Right lobe of liver (tissue), 6 donors: ENCODE measurements at regions not wholly inside any gene's neighbourhood (a gene's known extent, or its start where the extent isn't known, plus 50 kb on each side); places are given as distances from the start of the nearest gene placed in this dataset.

Experiments used
- ATAC-seq, 4 donors: fragments of 200-7000 bp; cut with Tn5 transposase; one replicate each; pipeline ENCODE4 v1.9.1; 2020; ENCODE audit warnings: mild to moderate bottlenecking in 4 of 4, moderate library complexity in 4 of 4
- DNase-seq, 3 donors: peaks; one replicate each; pipeline ENCODE4 v3.0.0-alpha.2; 2020
- H3K27ac ChIP-seq, 3 donors: fragments of 200-600 bp; one replicate each; pipeline ENCODE4 v1.8.0; 2022
- H3K27me3 ChIP-seq, 2 donors: fragments of 200-600 bp; one replicate each; pipeline ENCODE4 v1.8.0; 2022
- H3K36me3 ChIP-seq, 4 donors: fragments of 200-600 bp; sonication (generic) in 1 of 4; one replicate each; pipeline versions ENCODE4 v1.5.1 to v1.8.0; 2017 to 2022; ENCODE audit warnings: control low read depth in 1 of 4
- H3K4me1 ChIP-seq, 4 donors: fragments of 200-600 bp; sonication (generic) in 1 of 4; one replicate each; pipeline versions ENCODE4 v1.5.1 to v1.8.0; 2017 to 2022; ENCODE audit warnings: control low read depth in 1 of 4
- H3K4me3 ChIP-seq, 3 donors: fragments of 200-600 bp; one replicate each; pipeline ENCODE4 v1.8.0; 2022
- H3K9me3 ChIP-seq, 4 donors: fragments of 200-600 bp; sonication (generic) in 1 of 4; one replicate each; pipeline versions ENCODE4 v1.5.1 to v1.8.0; 2017 to 2022; ENCODE audit warnings: control low read depth in 1 of 4
- POLR2A ChIP-seq: fragments of 450-650 bp; IDR thresholded peaks from one replicate; pipeline ENCODE4 v1.6.1; 2017; ENCODE audit warnings: antibody characterized with exemption, mild to moderate bottlenecking
- WGBS: methylation state at CpG from one replicate; pipeline ENCODE4 v1.1.6; 2018; ENCODE audit warnings: low coverage, low lambda C conversion rate; ENCODE audit not compliant: insufficient coverage; ENCODE audit errors: missing lambda C conversion rate; 5-methylcytosine and 5-hydroxymethylcytosine counted together
- intact Hi-C, 2 donors: fragments of 100-400 bp; cut with DNase I; formaldehyde crosslinking; loops; one replicate each; pipeline versions ENCODE4 v1.11.2 to v1.14.1; 2022
- TF ChIP-seq, protein P1 (sequence below), 4 donors: fragments of 200-600 bp in 3 of 4; fragments of 450-650 bp in 1 of 4; IDR thresholded peaks; one replicate each; pipeline versions ENCODE4 v1.5.1 to v1.8.0; 2016 to 2022; ENCODE audit warnings: antibody characterized with exemption in 4 of 4, mild to moderate bottlenecking in 2 of 4
- donor health status: DM: no; HTN: yes; CAD: no.
- donor health status: DM: no; HTN: no; CAD: no.
- donor health status: DM: no; HTN: no; CAD: no.
- donor health status: DM: no; HTN: yes; CAD: no.
- donor health status: DM: no; HTN: yes; CAD: no.

DNA sequence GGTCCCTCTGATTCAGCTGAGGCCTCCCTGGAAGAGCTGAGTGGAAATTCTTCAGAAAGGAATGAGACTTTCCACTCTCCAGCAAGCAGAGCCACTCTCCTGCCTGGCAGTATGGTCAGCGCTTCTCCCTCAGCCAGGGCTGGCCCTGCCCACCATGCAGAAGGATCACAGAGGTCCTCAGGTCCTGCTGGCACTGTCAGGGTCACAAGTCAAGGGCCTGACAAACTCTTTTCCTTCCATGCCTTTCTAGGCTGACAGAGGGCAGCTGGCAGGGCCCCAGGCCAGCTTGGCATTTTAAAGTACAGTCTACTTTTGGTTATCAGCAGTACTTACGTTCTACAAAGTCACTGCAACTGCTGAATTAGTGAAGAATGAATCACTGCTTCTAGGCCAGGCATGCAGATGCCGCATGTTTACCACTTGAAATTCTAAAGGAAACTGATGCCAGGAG is 119.3 kb upstream of the FRMD4A start:
- no peaks in the 10 kb centered on the region for H3K27me3 ChIP-seq
- DNase-seq (no peak), ATAC-seq (no peak)
- H3K36me3 ChIP-seq: no peaks in the 10 kb centered on the region
- intact Hi-C loops: no loop called here
- no peak overlapping the region for H3K4me3 ChIP-seq
- no peaks in the 10 kb centered on the region for H3K9me3 ChIP-seq
- WGBS: 60% methylated on average over 2 of the region's 3 CpGs
- no peaks in the 10 kb centered on the region for H3K4me1 ChIP-seq
- TF ChIP-seq, protein P1, sequence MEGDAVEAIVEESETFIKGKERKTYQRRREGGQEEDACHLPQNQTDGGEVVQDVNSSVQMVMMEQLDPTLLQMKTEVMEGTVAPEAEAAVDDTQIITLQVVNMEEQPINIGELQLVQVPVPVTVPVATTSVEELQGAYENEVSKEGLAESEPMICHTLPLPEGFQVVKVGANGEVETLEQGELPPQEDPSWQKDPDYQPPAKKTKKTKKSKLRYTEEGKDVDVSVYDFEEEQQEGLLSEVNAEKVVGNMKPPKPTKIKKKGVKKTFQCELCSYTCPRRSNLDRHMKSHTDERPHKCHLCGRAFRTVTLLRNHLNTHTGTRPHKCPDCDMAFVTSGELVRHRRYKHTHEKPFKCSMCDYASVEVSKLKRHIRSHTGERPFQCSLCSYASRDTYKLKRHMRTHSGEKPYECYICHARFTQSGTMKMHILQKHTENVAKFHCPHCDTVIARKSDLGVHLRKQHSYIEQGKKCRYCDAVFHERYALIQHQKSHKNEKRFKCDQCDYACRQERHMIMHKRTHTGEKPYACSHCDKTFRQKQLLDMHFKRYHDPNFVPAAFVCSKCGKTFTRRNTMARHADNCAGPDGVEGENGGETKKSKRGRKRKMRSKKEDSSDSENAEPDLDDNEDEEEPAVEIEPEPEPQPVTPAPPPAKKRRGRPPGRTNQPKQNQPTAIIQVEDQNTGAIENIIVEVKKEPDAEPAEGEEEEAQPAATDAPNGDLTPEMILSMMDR (IDR thresholded peaks at IDR 0.05): no peak
- TF ChIP-seq POLR2A: no peak
- no peak overlapping the region for H3K27ac ChIP-seq

DNA sequence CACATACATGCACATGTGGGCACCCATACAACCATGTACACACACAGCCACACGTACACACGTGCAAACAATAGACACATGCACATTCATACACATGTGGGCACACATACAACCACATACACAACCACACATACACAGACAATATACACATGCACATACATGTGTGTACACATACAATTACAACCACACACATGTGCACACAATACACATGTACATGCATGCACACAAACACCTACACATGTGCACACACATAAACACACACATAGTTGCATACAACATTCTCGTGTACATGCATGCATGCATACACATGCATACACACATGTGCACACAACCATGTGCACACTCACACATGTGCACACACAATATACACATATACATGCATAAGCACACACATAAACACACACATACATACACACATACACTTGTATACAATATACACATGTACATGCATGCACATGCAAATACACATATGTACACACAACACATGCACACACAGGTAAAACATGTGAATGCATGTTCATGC is 118.6 kb upstream of the FRMD4A start:
- Histone ChIP-seq H3K36me3 (no peaks in the 10 kb centered on the region), H3K4me1 (no peaks in the 10 kb centered on the region), H3K4me3 (no peak overlapping the region), H3K9me3 (no peaks in the 10 kb centered on the region), H3K27me3 (no peaks in the 10 kb centered on the region), H3K27ac (no peak overlapping the region)
- whole genome bisulfite sequencing: 83% methylated on average over 1 of the region's 3 CpGs
- no peak for DNase-seq
- intact Hi-C loops: no loop called here
- ATAC-seq: no peak
- no peak for TF ChIP-seq POLR2A

DNA sequence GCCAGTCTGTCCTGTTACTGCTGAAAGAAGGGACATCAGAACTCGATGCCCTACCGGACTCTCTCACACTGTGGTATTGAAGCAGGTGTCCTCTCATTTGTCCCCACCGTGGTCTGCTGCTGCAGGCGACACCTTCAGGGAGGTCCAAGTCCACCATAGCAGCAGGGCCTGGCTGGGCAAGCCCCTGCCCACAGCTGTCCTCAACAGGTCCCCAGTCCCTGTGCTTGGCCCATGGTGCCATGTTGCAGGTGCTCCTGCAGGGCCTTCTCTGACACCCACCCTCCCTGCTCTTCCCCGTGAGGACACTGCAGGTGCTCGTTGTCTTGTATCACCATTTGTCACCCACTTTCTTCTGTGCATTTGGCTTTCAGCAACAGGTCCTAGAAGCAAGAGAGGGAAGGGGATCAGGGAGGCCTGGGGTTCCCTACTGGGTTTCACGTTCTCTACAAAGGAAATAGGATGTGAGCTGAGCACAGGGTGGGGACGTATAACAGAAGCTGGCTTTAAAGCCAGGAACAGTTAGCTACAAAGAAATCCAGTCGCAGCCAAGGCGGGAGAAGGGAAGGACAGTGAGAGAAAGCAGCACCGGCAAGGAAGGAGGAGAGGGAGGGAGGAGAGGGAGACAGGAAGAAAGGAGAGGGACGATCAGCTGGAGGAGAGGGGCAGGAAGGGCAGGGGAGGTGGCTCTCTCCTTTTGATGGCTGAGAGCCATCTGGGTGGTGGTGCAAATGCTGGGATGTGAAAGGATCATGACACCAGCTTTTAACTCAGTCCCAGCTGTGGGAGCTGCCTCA is 117.7 kb upstream of the FRMD4A start:
- 47% methylated on average over 8 of the region's 12 CpGs for WGBS
- Histone ChIP-seq H3K27me3 (no peaks in the 10 kb centered on the region), H3K36me3 (no peaks in the 10 kb centered on the region), H3K4me1 (no peaks in the 10 kb centered on the region), H3K4me3 (no peak overlapping the region), H3K27ac (no peak overlapping the region), H3K9me3 (no peaks in the 10 kb centered on the region)
- ATAC-seq (no peak), DNase-seq (no peak)
- TF ChIP-seq, protein P1 (IDR thresholded peaks at IDR 0.05): no peak
- TF ChIP-seq POLR2A: no peak
- intact Hi-C loops: no loop called here

DNA sequence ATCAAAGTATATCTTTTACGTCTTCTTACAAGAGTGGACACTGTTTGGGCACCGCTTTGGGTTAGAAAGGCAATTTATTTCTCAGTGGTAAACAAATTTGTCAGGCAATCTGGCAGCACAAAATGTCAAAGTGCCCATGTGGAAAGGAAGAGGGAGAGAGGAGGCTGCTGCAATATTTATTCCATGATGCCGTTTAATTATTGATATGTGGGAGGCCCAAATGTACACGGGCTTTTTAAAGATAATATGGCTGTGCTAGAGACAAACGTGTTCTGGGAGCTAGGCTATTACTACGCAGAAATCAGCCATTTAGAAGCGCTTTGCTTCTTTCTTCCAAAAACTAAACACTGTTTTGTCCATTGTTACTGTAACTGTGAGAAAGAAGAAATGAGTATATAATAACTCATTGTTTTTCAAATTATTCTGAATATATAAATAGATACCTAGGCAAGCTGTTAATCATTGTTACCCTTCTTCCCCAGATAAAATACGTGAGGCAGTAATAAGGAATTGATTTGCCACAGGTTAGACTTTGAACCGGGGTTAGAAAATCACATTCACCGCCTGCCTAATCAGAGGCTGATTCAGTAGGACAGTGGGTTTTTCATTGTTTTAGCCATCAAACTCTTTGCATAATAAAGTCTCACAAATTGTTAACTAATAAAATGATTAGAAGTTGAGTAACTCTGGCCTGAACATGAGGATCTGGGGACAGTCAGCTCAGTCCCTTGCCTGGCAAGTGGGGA is 116.5 kb upstream of the FRMD4A start:
- H3K36me3 ChIP-seq: no peaks in the 10 kb centered on the region
- intact Hi-C loops: no loop called here
- ATAC-seq (no peak), DNase-seq (no peak)
- 55% methylated on average over 10 of the region's 10 CpGs for WGBS
- H3K27me3 ChIP-seq: no peaks in the 10 kb centered on the region
- H3K9me3 ChIP-seq: no peaks in the 10 kb centered on the region
- H3K27ac ChIP-seq: no peak overlapping the region
- H3K4me1 ChIP-seq: no peaks in the 10 kb centered on the region
- no peak overlapping the region for H3K4me3 ChIP-seq
- TF ChIP-seq, protein P1 (IDR thresholded peaks at IDR 0.05): no peak
- TF ChIP-seq POLR2A: no peak
